ENCODE measurements at regions not wholly inside any gene's neighbourhood (a gene's known extent, or its start where the extent isn't known, plus 50 kb on each side); places are given as distances from the start of the nearest gene placed in this dataset.

- ATAC-seq (no peak), DNase-seq (ENCODE audit: missing footprints) (no peak)
- intact Hi-C loops (cut with DNase I), result no loop called here
These were observed 49.8 kb downstream of the ABCC12 start for GRCh38 chr16:48105976-48106375.

- intact Hi-C loops (cut with DNase I), result no loop called here
- ATAC-seq, result no peak
- DNase-seq (ENCODE audit: missing footprints), result no peak
These were observed 50.3 kb downstream of the ABCC12 start for GRCh38 chr16:48105456-48105855.

DNA sequence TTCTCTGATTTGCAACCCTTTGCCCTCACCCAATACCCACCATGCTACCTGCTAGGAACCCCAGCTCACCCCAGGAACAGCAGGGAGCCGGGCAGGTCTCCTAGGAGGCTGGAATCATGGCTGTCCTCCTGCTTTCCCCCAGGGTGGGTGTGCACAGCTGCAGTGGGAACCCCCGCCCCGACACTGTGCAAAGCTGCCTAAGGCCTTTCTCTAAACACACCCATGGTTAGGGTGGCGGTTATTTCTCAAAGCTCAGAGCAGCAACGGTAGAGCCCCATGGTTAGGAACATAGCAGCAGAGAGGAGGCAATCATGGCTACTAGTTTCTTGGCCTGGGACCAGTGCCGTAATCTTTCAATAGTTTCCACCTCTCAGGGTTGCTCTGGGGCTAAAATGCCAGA, 52.2 kb downstream of the ABCC12 start:
- intact Hi-C loops (cut with DNase I), result no loop called here
- DNase-seq (ENCODE audit: missing footprints), result no peak
- no peak for ATAC-seq

- intact Hi-C loops (cut with DNase I), result no loop called here
- DNase-seq (ENCODE audit: missing footprints), result no peak
- no peak for ATAC-seq
These were observed 53.4 kb downstream of the ABCC12 start for GRCh38 chr16:48102083-48103008.

DNA sequence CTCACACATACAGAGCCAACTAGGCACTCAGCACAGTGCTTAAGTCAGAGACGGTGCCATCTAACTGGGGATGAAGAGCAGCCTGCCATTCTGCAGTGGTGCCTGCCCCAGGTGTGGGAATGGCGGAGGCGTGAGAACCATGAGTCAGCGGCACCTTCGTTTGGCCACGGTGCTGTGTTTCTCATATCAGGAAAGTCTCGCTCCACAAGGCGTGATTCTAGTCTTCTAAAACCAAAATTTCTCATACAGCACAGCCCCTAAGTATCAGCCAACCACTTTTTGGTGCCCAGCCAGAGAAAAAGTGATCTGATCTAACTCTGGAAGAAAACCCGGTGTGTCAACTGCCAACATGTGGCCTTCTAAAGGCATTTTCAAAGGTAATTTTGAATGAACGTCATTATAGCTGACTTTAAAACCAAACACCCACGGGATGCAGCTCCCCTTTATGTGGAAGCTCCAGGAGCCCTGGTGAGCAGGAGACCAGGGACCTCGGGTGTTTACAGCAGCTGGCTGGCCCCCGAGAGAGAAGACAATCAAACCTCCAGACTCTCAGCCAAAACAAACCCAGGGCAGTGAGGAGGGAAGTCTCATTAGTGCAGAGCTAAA, 54.6 kb downstream of the ABCC12 start:
- intact Hi-C loops (cut with DNase I), result no loop called here
- no peak for DNase-seq (ENCODE audit: missing footprints)
- no peak for ATAC-seq

DNA sequence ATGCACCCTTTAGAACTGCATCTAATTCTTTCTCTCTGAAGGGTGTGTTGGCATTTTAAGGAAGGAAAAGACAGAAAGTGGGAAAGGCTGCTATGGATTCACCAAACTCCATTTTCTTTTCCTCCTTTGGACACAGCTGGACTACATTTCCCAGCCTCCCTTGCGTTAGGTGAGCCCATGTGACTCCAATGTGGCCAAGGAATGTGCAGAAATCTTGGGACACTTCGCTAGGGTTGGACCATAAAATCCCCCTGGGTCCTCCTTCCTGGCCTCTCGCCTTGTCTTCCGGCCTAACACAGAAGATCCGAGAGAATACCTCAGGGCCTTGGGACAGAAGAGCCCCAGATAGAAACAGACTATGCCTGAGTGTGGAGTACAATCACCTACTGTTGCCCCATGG, 56.3 kb downstream of the ABCC12 start:
- DNase-seq (ENCODE audit: missing footprints), result no peak
- ATAC-seq, result peak; percentile 59
- intact Hi-C loops (cut with DNase I), result no loop called here

GRCh38 chr16:48098472-48098871, 57.3 kb downstream of the ABCC12 start:
- intact Hi-C loops (cut with DNase I), result no loop called here
- ATAC-seq (no peak), DNase-seq (ENCODE audit: missing footprints) (no peak)

GRCh38 chr16:48091117-48091516, 64.7 kb downstream of the ABCC12 start:
- DNase-seq (ENCODE audit: missing footprints), result no peak
- intact Hi-C loops (cut with DNase I), result no loop called here

DNA sequence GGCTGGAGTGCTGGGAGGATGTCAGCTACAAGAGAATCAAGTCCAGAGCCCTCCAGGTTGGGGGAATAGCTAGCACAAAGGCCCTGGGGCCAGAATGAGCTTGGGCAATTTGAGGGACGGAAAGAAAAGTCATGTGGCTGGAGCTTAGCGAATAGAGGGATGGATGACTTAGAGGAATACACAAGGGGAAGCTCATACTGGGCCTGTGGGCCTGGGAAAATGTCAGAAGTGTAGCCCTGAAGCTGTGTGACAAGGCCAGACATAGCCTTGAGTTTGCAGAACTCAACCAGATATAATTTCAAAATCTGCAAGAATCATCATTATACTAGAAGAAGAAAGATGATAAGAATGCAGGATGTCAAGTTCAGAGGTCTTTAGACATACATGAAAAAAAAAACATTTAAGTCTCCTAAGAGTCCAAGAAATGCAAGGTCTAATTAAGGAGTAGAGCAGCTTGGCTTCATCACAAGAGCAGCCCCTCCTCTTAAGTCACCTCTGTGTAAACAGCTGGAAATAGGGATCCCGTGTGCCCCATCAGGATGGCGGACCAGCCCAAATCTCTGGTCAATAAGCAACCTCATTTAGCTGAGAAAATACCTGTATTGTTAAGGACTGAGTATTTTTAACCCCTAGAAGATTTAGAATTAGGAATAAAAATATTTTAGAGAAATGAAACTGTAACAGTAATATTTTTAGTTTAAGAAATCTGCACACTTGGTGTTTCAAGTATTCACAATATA, 66.6 kb downstream of the ABCC12 start:
- intact Hi-C loops (cut with DNase I), result no loop called here

More at GRCh38 chr16:48091117-48091516, 64.7 kb downstream of the ABCC12 start:
- no peak for ATAC-seq

GRCh38 chr16:48087639-48088038, 68.2 kb downstream of the ABCC12 start:
- peak; percentile 51 for ATAC-seq
- no peak for DNase-seq (ENCODE audit: missing footprints)
- intact Hi-C loops (cut with DNase I), result no loop called here

More for the DNA sequence above, 66.6 kb downstream of the ABCC12 start:
- DNase-seq (ENCODE audit: missing footprints), result no peak
- ATAC-seq, result no peak

DNA sequence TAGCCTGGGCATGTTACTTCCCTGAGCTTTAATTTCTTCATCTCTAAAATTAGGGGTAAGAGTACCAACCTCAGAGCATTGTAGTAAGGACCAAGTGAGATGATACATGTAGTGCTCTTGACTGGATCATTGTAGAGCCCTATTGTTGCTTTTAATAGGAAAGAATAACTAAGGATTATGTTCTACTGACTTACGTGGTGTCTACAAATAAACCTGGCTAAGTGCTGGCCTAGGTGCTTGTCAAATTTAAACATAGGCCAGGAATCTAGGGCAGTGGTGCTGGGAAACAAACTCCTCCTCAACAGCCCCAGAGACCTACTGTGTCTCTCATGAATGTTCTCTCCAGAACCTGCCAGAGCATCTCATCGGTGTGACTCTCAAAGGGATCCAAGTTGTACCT, 69.4 kb downstream of the ABCC12 start:
- intact Hi-C loops (cut with DNase I), result no loop called here
- no peak for DNase-seq (ENCODE audit: missing footprints)
- peak; percentile 41 for ATAC-seq

DNA sequence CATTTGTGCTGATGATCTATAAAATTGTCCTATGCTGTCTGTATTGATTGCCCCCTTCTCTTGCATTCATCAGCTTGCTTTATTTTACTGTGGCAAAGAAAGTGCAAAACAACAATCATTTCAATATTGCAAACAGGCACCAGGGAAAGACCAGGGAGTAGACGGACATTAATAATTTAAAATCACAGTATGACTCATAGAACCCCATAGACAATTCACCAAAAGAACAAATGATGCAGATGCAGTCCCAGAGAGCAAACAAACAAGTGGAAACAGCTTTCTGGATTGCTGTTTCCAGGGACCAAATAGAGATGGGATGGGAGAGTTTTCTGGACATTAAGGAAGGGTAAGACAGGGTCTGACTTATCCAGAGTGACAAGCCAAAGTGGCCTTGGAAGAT, 70.1 kb downstream of the ABCC12 start:
- intact Hi-C loops (cut with DNase I), result no loop called here
- DNase-seq (ENCODE audit: missing footprints), result no peak
- ATAC-seq, result no peak

GRCh38 chr16:48084826-48085225, 71.0 kb downstream of the ABCC12 start:
- ATAC-seq, result no peak
- no peak for DNase-seq (ENCODE audit: missing footprints)
- intact Hi-C loops (cut with DNase I), result no loop called here

DNA sequence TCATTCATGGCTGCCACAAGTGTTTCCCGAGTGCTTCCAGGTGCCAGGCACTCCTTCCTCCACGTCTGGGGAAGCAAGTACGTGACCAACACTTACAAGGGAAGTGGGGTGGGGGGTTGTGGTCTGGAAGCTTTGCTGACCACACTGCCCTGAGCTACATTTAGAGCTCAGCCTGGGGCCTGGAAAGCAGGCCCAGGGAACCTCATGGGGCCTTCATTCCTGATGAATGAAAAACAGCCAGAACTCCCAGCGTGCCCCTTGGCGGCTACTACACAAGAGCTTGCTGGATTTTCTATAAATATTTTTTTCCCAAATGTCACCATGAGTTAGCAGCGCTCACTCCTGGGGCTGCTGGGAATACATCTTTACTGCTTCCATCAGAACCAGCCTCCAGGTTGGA, 73.3 kb downstream of the ABCC12 start:
- intact Hi-C loops (cut with DNase I), result no loop called here
- peak; percentile 15 for ATAC-seq
- DNase-seq (ENCODE audit: missing footprints), result no peak

DNA sequence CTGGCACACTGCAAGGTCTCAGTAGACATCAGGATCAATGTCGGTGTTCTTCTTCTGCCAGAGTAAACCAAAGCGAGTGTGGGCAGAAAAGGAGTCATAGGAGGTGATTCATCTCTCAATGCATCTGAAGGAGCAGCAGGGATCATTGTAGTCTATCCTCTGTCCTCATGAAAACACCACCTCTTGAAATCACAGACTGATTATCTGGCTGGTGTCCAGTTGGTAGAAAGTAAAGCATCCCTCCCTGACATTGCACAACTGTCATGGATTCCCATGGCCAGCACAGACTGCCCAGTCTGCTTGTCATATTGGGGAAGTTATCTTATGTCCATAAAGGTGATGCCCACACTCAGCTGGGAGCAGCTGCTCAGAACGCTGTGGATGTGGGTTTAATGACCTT, 74.1 kb downstream of the ABCC12 start:
- ATAC-seq, result no peak
- intact Hi-C loops (cut with DNase I), result no loop called here

GRCh38 chr16:48076455-48077012, 79.3 kb downstream of the ABCC12 start:
- intact Hi-C loops (cut with DNase I), result no loop called here
- ATAC-seq, result no peak
- DNase-seq (ENCODE audit: missing footprints), result no peak

More for the DNA sequence above, 74.1 kb downstream of the ABCC12 start:
- DNase-seq (ENCODE audit: missing footprints), result no peak

GRCh38 chr16:48075398-48075797, 80.4 kb downstream of the ABCC12 start:
- DNase-seq (ENCODE audit: missing footprints), result no peak
- intact Hi-C loops (cut with DNase I), result no loop called here
- no peak for ATAC-seq

- intact Hi-C loops (cut with DNase I), result no loop called here
- no peak for DNase-seq (ENCODE audit: missing footprints)
- no peak for ATAC-seq
These were observed 88.4 kb downstream of the ABCC12 start for GRCh38 chr16:48067388-48067787.

GRCh38 chr16:48064971-48065370, 90.8 kb downstream of the ABCC12 start:
- intact Hi-C loops (cut with DNase I), result no loop called here
- DNase-seq (ENCODE audit: missing footprints), result no peak
- ATAC-seq, result no peak
